ENCODE measurements at regions not wholly inside any gene's neighbourhood (a gene's known extent, or its start where the extent isn't known, plus 50 kb on each side); places are given as distances from the start of the nearest gene placed in this dataset.

- TF ChIP-seq CTCF (conservative IDR thresholded peaks at IDR 0.05; ENCODE audit: low read length), result no peak
- no peak for TF ChIP-seq EZH2phosphoT487 (IDR thresholded peaks at IDR 0.05; ENCODE audit: borderline replicate concordance, low read depth, low read length)
Measured at GRCh38 chr12:107605293-107605692, 80.3 kb upstream of the PWP1 start.
